Stimulated activated naive B cell treated with anti-CD40 and anti-IgM and Interleukin-4, amounts not matched to agents 10 μg/mL and 1 μg/mL and 100 μg/mL, for 72 hours (primary cell): ENCODE measurements at regions not wholly inside any gene's neighbourhood (a gene's known extent, or its start where the extent isn't known, plus 50 kb on each side); places are given as distances from the start of the nearest gene placed in this dataset.

Source experiments
- ATAC-seq, 2 donors: fragments of 150-1000 bp; cut with Tn5 transposase; replicated peaks; 2 replicates each; pipeline ENCODE4 v1.10.0; 2021; ENCODE audit warnings: moderate library complexity in 1 of 2
- DNase-seq: peaks from one replicate; pipeline ENCODE4 v3.0.0; 2021
- H3K27ac Mint-ChIP-seq: one replicate; pipeline ENCODE4 v1.8.0; 2022; ENCODE audit warnings: mild to moderate bottlenecking, mixed read lengths
- H3K27me3 Mint-ChIP-seq, 2 donors: one replicate each; pipeline ENCODE4 v1.8.0; 2022; ENCODE audit warnings: mixed read lengths in 2 of 2
- H3K36me3 Mint-ChIP-seq, 2 donors: one replicate each; pipeline ENCODE4 v1.8.0; 2022; ENCODE audit warnings: mixed read lengths in 2 of 2, mild to moderate bottlenecking in 1 of 2
- H3K4me1 Mint-ChIP-seq, 2 donors: one replicate each; pipeline ENCODE4 v1.8.0; 2022; ENCODE audit warnings: mixed read lengths in 2 of 2, mild to moderate bottlenecking in 1 of 2
- H3K4me3 Mint-ChIP-seq, 2 donors: one replicate each; pipeline ENCODE4 v1.8.0; 2022; ENCODE audit warnings: mild to moderate bottlenecking in 2 of 2, mixed read lengths in 2 of 2, moderate library complexity in 1 of 2
- H3K9me3 Mint-ChIP-seq, 2 donors: one replicate each; pipeline ENCODE4 v1.8.0; 2022; ENCODE audit warnings: mixed read lengths in 2 of 2, mild to moderate bottlenecking in 1 of 2

GRCh38 chr18:51668101-51668500 lies 470.6 kb upstream of the MEX3C start:
- peaks cover 0 to 3% of the 10 kb centered on the region in 2 donors for H3K4me1 Mint-ChIP-seq
- H3K4me3 Mint-ChIP-seq, result no peak overlapping the region
- peak; percentile 52 to 57 for ATAC-seq
- H3K27me3 Mint-ChIP-seq, result peaks cover 29 to 32% of the 10 kb centered on the region in 2 donors
- no peak overlapping the region for H3K27ac Mint-ChIP-seq
- DNase-seq, result peak; percentile 35
- H3K9me3 Mint-ChIP-seq, result no peaks in the 10 kb centered on the region
- H3K36me3 Mint-ChIP-seq, result no peaks in the 10 kb centered on the region

DNA sequence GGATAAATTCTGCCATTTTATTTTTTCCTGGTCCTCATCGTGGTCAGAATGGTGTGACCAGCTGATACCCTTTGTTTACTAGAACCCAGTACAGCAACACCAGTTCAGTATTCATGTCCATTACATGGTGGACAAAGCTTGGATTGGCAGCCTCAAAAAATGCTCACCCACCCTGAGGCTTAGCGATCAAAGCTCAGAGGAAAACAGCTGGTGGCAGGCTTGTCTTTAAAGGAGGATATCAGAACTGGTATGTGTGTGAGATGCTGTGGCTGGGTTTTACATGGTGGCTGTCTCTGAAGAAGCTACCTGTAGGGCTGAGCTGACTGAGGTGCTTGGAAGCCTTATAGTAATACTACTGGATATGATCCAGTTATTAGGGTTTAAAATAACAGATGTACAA lies 471.1 kb upstream of the MEX3C start:
- H3K27ac Mint-ChIP-seq, result no peak overlapping the region
- peaks cover 0 to 3% of the 10 kb centered on the region in 2 donors for H3K4me1 Mint-ChIP-seq
- ATAC-seq (no peak), DNase-seq (no peak)
- no peak overlapping the region for H3K4me3 Mint-ChIP-seq
- H3K27me3 Mint-ChIP-seq, result peaks cover 29 to 32% of the 10 kb centered on the region in 2 donors
- no peaks in the 10 kb centered on the region for H3K36me3 Mint-ChIP-seq
- H3K9me3 Mint-ChIP-seq, result no peaks in the 10 kb centered on the region

GRCh38 chr18:51686590-51686989 lies 489.1 kb upstream of the MEX3C start:
- H3K9me3 Mint-ChIP-seq, result peaks cover 2 to 17% of the 10 kb centered on the region in 2 donors

GRCh38 chr18:51687845-51688585 lies 490.5 kb upstream of the MEX3C start:
- Mint-ChIP-seq H3K4me3 (no peak overlapping the region), H3K27ac (no peak overlapping the region), H3K36me3 (no peaks in the 10 kb centered on the region), H3K9me3 (peaks cover 0 to 8% of the 10 kb centered on the region in 2 donors), H3K27me3 (peaks cover 0 to 11% of the 10 kb centered on the region in 2 donors), H3K4me1 (no peaks in the 10 kb centered on the region)
- ATAC-seq (no peak), DNase-seq (no peak)

More at GRCh38 chr18:51686590-51686989, 489.1 kb upstream of the MEX3C start:
- ATAC-seq, result no peak
- Mint-ChIP-seq H3K36me3 (no peaks in the 10 kb centered on the region), H3K4me3 (no peak overlapping the region), H3K27me3 (peaks cover 0 to 11% of the 10 kb centered on the region in 2 donors), H3K27ac (no peak overlapping the region), H3K4me1 (no peaks in the 10 kb centered on the region)
- DNase-seq, result no peak

- peaks cover 0 to 11% of the 10 kb centered on the region in 2 donors for H3K27me3 Mint-ChIP-seq
- ATAC-seq, result no peak
- no peak overlapping the region for H3K27ac Mint-ChIP-seq
- no peak for DNase-seq
- peaks cover 0 to 6% of the 10 kb centered on the region in 2 donors for H3K9me3 Mint-ChIP-seq
- H3K4me3 Mint-ChIP-seq, result no peak overlapping the region
- H3K36me3 Mint-ChIP-seq, result no peaks in the 10 kb centered on the region
- H3K4me1 Mint-ChIP-seq, result no peaks in the 10 kb centered on the region
Observed at GRCh38 chr18:51692612-51693011, 495.1 kb upstream of the MEX3C start.

DNA sequence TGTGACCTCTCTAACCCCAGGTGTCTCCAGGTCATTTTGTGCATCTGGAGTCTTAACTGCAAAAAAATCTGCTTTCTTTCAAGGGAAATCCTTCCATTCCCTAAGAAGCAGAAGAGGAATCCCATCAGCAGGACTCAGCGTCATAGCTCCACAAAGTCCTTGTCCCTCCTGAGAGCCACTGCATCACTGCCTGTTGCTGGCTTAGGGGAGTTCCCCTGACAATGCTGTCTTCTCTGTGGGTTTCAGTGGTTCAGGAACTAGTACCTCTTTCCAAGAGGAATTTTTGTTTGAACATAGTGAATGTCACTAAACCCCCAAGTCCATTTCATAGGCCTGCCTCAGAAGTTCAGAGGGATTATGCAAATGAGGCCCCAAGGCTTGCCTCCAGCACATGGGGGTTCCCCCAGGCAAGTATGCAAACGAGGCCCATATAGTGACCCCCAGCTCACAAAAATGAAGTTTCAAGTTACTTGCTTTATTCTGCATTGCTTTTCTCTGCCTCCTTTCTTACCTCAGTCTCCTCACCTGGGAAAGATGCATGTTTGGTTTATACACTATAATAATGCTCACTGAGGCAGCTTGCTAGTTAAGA lies 513.9 kb upstream of the MEX3C start:
- no peaks in the 10 kb centered on the region for H3K27me3 Mint-ChIP-seq
- peaks cover 20 to 22% of the 10 kb centered on the region in 2 donors for H3K9me3 Mint-ChIP-seq
- ATAC-seq (no peak), DNase-seq (no peak)
- no peak overlapping the region for H3K4me3 Mint-ChIP-seq
- no peak overlapping the region for H3K27ac Mint-ChIP-seq
- no peaks in the 10 kb centered on the region for H3K4me1 Mint-ChIP-seq
- peaks cover 5 to 6% of the 10 kb centered on the region in 2 donors for H3K36me3 Mint-ChIP-seq

DNA sequence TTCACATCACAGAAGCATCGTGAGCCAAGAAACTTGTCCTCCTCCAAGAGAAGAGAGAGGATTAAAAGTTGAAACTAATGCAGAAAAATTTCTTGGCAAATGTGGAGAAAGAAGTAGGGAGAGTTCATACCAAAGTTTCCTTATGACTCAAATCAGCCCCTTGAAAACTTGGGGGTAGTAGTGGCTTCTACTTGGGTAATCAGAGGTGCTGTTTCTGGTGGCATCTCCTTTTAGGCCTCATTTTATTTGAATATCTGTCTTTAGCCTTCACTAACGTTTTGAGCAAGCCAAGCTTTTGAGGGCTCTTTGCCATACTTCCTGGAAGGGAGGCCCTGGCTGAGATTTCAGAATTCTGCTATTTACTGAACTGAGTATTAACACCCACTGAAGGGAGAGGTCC lies 515.3 kb upstream of the MEX3C start:
- Mint-ChIP-seq H3K9me3 (peaks cover 9 to 11% of the 10 kb centered on the region in 2 donors), H3K27me3 (no peaks in the 10 kb centered on the region), H3K27ac (no peak overlapping the region), H3K36me3 (no peaks in the 10 kb centered on the region), H3K4me1 (no peaks in the 10 kb centered on the region), H3K4me3 (no peak overlapping the region)
- DNase-seq (no peak), ATAC-seq (no peak)

GRCh38 chr18:51716277-51716676 lies 518.8 kb upstream of the MEX3C start:
- no peaks in the 10 kb centered on the region for H3K4me1 Mint-ChIP-seq
- H3K27ac Mint-ChIP-seq, result no peak overlapping the region
- no peaks in the 10 kb centered on the region for H3K27me3 Mint-ChIP-seq
- no peak overlapping the region for H3K4me3 Mint-ChIP-seq
- DNase-seq (no peak), ATAC-seq (no peak)
- no peaks in the 10 kb centered on the region for H3K36me3 Mint-ChIP-seq
- peaks cover 3% of the 10 kb centered on the region in 2 donors for H3K9me3 Mint-ChIP-seq

GRCh38 chr18:51721388-51721787 lies 523.9 kb upstream of the MEX3C start:
- Mint-ChIP-seq H3K27me3 (no peaks in the 10 kb centered on the region), H3K9me3 (no peaks in the 10 kb centered on the region), H3K4me3 (no peak overlapping the region), H3K36me3 (no peaks in the 10 kb centered on the region), H3K4me1 (no peaks in the 10 kb centered on the region), H3K27ac (no peak overlapping the region)
- no peak for ATAC-seq
- no peak for DNase-seq

- no peak for ATAC-seq
- no peak for DNase-seq
- no peak overlapping the region for H3K4me3 Mint-ChIP-seq
- H3K36me3 Mint-ChIP-seq, result no peaks in the 10 kb centered on the region
- H3K9me3 Mint-ChIP-seq, result no peaks in the 10 kb centered on the region
- no peaks in the 10 kb centered on the region for H3K4me1 Mint-ChIP-seq
- no peak overlapping the region for H3K27ac Mint-ChIP-seq
- no peaks in the 10 kb centered on the region for H3K27me3 Mint-ChIP-seq
Observed at GRCh38 chr18:51721996-51722395, 524.5 kb upstream of the MEX3C start.

- H3K27me3 Mint-ChIP-seq, result no peaks in the 10 kb centered on the region
- H3K27ac Mint-ChIP-seq, result no peak overlapping the region
- no peaks in the 10 kb centered on the region for H3K36me3 Mint-ChIP-seq
- ATAC-seq (no peak), DNase-seq (no peak)
- peaks cover 0 to 4% of the 10 kb centered on the region in 2 donors for H3K9me3 Mint-ChIP-seq
- no peak overlapping the region for H3K4me3 Mint-ChIP-seq
- peaks cover 0 to 3% of the 10 kb centered on the region in 2 donors for H3K4me1 Mint-ChIP-seq
Observed at GRCh38 chr18:51724790-51725721, 527.6 kb upstream of the MEX3C start.

DNA sequence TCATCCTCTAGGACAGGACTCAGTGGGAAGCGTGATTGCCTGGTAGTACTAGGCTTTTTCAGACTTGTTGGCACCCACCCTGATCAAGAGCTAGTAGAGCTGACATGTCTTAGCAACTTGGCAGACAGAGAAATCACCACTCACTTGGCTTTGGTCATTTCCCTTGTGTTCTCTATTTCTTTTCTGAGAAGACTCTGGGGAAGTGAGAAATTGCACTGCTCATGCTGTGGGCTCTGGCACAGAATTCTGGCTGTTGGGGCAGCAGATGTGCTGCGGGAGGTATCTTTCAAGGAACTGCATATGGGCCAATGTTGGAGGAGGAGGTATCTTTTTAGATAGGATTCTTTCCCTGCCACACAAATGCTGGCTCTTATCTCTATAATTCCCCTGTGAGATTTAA lies 529.1 kb upstream of the MEX3C start:
- DNase-seq, result no peak
- Mint-ChIP-seq H3K36me3 (no peaks in the 10 kb centered on the region), H3K27ac (no peak overlapping the region), H3K27me3 (no peaks in the 10 kb centered on the region), H3K9me3 (peaks cover 0 to 4% of the 10 kb centered on the region in 2 donors), H3K4me1 (peaks cover 0 to 3% of the 10 kb centered on the region in 2 donors), H3K4me3 (no peak overlapping the region)
- ATAC-seq, result peak in 1 of 2 donors; percentile 36

- Mint-ChIP-seq H3K9me3 (peaks cover 0 to 4% of the 10 kb centered on the region in 2 donors), H3K27ac (no peak overlapping the region)
Observed at GRCh38 chr18:51727780-51728179, 530.3 kb upstream of the MEX3C start.

DNA sequence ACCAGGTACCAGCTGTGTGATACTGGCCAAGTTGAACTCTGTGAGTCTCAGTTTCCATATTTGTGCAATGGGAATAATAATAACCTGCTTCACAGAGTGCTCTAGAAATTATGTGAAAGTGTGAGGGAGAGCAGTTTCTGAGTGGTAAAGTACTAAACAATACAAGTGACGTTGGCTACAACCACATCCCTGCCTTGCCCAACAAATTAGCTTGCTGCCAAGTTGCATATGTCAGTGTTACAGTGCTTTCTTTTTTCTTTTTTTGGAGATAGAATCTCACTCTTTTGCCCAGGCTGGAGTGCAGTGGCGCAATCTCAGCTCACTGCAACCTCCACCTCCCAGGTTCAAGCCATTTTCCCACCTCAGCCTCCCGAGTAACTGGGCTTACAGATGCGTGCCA lies 533.6 kb upstream of the MEX3C start:
- no peak for ATAC-seq
- no peaks in the 10 kb centered on the region for H3K36me3 Mint-ChIP-seq
- DNase-seq, result no peak
- no peak overlapping the region for H3K27ac Mint-ChIP-seq
- H3K27me3 Mint-ChIP-seq, result peaks cover 0 to 8% of the 10 kb centered on the region in 2 donors
- H3K4me1 Mint-ChIP-seq, result peaks cover 0 to 3% of the 10 kb centered on the region in 2 donors
- H3K4me3 Mint-ChIP-seq, result no peak overlapping the region
- peaks cover 0 to 4% of the 10 kb centered on the region in 2 donors for H3K9me3 Mint-ChIP-seq

More at GRCh38 chr18:51727780-51728179, 530.3 kb upstream of the MEX3C start:
- H3K27me3 Mint-ChIP-seq, result peaks cover 0 to 4% of the 10 kb centered on the region in 2 donors
- ATAC-seq, result peak; percentile 63 to 71
- peaks cover 0 to 3% of the 10 kb centered on the region in 2 donors for H3K4me1 Mint-ChIP-seq
- no peak overlapping the region for H3K4me3 Mint-ChIP-seq
- H3K36me3 Mint-ChIP-seq, result no peaks in the 10 kb centered on the region
- DNase-seq, result no peak
